Heart left ventricle (tissue), 16 donors: ENCODE measurements at regions not wholly inside any gene's neighbourhood (a gene's known extent, or its start where the extent isn't known, plus 50 kb on each side); places are given as distances from the start of the nearest gene placed in this dataset.

ENCODE experiments used
- ATAC-seq, 4 donors: fragments of 200-7000 bp; cut with Tn5 transposase; one replicate each; pipeline ENCODE4 v1.9.1; 2020 to 2022; ENCODE audit warnings: moderate library complexity in 4 of 4, mild to moderate bottlenecking in 3 of 4, moderate number of reproducible peaks in 1 of 4
- DNase-seq, 5 donors: peaks; one replicate each; pipeline ENCODE4 v3.0.0-alpha.2; 2020
- H3K27ac ChIP-seq, 12 donors: fragments of 200-600 bp; sonication (generic) in 4 of 12; one replicate each; pipeline versions ENCODE4 v1.5.0 to v1.8.0; 2016 to 2022; ENCODE audit warnings: mild to moderate bottlenecking in 2 of 12
- H3K27me3 ChIP-seq, 9 donors: fragments of 200-600 bp; sonication (generic) in 2 of 9; one replicate each; pipeline versions ENCODE4 v1.5.1 to v1.8.0; 2016 to 2022; ENCODE audit warnings: mild to moderate bottlenecking in 3 of 9
- H3K36me3 ChIP-seq, 9 donors: fragments of 200-600 bp; sonication (generic) in 2 of 9; one replicate each; pipeline versions ENCODE4 v1.5.0 to v1.8.0; 2018 to 2022; ENCODE audit warnings: mild to moderate bottlenecking in 2 of 9
- H3K4me1 ChIP-seq, 12 donors: fragments of 200-600 bp; sonication (generic) in 4 of 12; one replicate each; pipeline versions ENCODE4 v1.5.0 to v1.8.0; 2016 to 2022; ENCODE audit warnings: mild to moderate bottlenecking in 3 of 12
- H3K4me3 ChIP-seq, 12 donors: fragments of 200-600 bp; sonication (generic) in 4 of 12; one replicate each; pipeline versions ENCODE4 v1.5.0 to v1.8.0; 2017 to 2022; ENCODE audit warnings: mild to moderate bottlenecking in 9 of 12, moderate library complexity in 4 of 12
- H3K9me3 ChIP-seq, 12 donors: fragments of 200-600 bp; sonication (generic) in 4 of 12; one replicate each; pipeline versions ENCODE4 v1.5.0 to v1.8.0; 2016 to 2022; ENCODE audit warnings: mild to moderate bottlenecking in 1 of 12
- POLR2A ChIP-seq, 2 donors: fragments of 450-650 bp; IDR thresholded peaks; one replicate each; pipeline ENCODE4 v1.6.1; 2017; ENCODE audit warnings: antibody characterized with exemption in 2 of 2, mild to moderate bottlenecking in 2 of 2, moderate library complexity in 2 of 2
- WGBS, 4 donors: extraction: QIAGEN DNeasy Blood & Tissue Kit in 2 of 4; methylation state at CpG; one replicate each; pipeline versions ENCODE4 v1.1.5 to v1.1.7; 2013 to 2018; 5-methylcytosine and 5-hydroxymethylcytosine counted together
- intact Hi-C, 10 donors: fragments of 100-400 bp; cut with DNase I; formaldehyde crosslinking; loops; one replicate each; pipeline versions ENCODE4 v1.11.1 to v1.14.2; 2022
- TF ChIP-seq, protein P1 (sequence below), 12 donors: fragments of 200-600 bp; sonication (generic) in 4 of 12; IDR thresholded peaks; one replicate each; pipeline versions ENCODE4 v1.5.0 to v1.8.0; 2018 to 2022; ENCODE audit warnings: antibody characterized with exemption in 12 of 12, mild to moderate bottlenecking in 5 of 12
- donor health status: ischemic (EF 13 %, LVEDD 7.1; RV severe dilation, severe dysfunction).
- donor health status: healthy with polysubstance abuse.
- donor health status: DM: no; HTN: yes; CAD: no.
- donor health status: DM: no; HTN: no; CAD: no.
- donor health status: ischemic (EF 25% LVEDD 6.9; RV normal size, moderate dysfunction).
- donor health status: ischemic (EF 25% LVEDD 5.7; RV mildly dilated, moderate dysfunction).
- donor health status: healthy.
- donor health status: DM: yes; HTN: yes; CAD: no.
- donor health status: ischemic (EF 35%, LVEDD 5.7; RV mildly dilated, moderate dysfunction).
- donor health status: nonischemic (EF 11% LVEDD 7.7; RV severe dilation, severe dysfunction).
- donor health status: DM: yes; HTN: yes; CAD: no.
- donor health status: PGD.
- donor health status: ischemic (EF 29% LVEDD 5.4; RV normal size, mild dysfunction).
- donor health status: nonischemic (EF 23%, LVEDD 6.1; RV moderate dilation, normal function).

DNA sequence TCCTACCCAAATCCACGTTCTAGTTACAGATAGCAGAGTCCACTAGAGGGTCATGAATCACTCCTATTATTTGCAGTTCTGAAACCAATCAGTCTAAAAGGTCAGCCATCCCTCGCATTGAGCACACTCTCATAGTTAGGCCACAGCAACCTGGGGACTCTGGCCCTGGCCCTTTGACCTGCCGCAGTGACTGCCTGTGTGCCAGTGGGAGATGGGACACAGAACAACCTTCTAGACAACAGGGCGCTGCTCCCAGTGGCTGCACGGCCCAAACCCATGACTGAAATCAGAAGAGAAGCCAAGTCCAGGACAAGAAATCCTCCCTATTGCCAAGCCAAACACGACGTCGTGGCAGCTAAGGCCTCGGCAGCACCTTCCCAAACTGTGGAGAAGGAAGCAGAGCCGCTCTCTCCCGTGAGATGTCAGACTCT lies 158.5 kb downstream of the HERPUD2 start:
- Histone ChIP-seq H3K27me3 (peaks cover 0 to 5% (median 0%) of the 10 kb centered on the region in 9 donors), H3K9me3 (no peaks in the 10 kb centered on the region), H3K4me1 (peaks cover 0 to 9% (median 3%) of the 10 kb centered on the region in 12 donors), H3K4me3 (peak overlapping the region in 1 of 12 donors; percentile 40), H3K27ac (no peak overlapping the region), H3K36me3 (no peaks in the 10 kb centered on the region)
- WGBS, 4 donors = 57 to 76% (median 63%) methylated on average over 10 to 11 of the region's 11 CpGs
- no peak for DNase-seq
- TF ChIP-seq POLR2A (IDR thresholded peaks at IDR 0.05) = no peak
- TF ChIP-seq, protein P1, sequence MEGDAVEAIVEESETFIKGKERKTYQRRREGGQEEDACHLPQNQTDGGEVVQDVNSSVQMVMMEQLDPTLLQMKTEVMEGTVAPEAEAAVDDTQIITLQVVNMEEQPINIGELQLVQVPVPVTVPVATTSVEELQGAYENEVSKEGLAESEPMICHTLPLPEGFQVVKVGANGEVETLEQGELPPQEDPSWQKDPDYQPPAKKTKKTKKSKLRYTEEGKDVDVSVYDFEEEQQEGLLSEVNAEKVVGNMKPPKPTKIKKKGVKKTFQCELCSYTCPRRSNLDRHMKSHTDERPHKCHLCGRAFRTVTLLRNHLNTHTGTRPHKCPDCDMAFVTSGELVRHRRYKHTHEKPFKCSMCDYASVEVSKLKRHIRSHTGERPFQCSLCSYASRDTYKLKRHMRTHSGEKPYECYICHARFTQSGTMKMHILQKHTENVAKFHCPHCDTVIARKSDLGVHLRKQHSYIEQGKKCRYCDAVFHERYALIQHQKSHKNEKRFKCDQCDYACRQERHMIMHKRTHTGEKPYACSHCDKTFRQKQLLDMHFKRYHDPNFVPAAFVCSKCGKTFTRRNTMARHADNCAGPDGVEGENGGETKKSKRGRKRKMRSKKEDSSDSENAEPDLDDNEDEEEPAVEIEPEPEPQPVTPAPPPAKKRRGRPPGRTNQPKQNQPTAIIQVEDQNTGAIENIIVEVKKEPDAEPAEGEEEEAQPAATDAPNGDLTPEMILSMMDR (IDR thresholded peaks at IDR 0.05) = no peak
- peak in 2 of 4 donors; percentile 4 to 11 for ATAC-seq
- intact Hi-C loops = loop anchor here in 9 of 10 donors (5.0 to 10.0 kb wide), 12 partner anchors 86 to 712 kb away; no protein-coding TSS in a partner anchor

DNA sequence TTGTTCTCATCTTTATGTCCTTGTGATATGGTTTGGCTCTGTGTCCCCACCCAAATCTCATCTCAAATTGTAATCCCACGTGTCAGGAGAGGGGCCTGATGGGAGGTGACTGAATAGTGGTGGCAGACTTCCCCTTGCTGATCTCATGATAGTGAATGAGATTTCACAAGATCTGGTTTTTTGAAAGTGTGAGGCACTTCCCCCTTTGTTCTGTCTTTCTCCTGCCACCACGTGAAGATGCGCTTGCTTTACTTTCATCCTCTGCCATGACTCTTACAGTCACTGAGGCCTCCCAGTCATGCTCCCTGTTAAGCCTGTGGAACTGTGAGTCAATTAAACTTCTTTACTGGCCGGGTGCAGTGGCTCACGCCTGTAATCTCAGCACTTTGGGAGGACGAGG lies 161.0 kb downstream of the HERPUD2 start:
- H3K27ac ChIP-seq = no peak overlapping the region
- no peak for TF ChIP-seq POLR2A (IDR thresholded peaks at IDR 0.05)
- TF ChIP-seq, protein P1 (IDR thresholded peaks at IDR 0.05) = no peak
- H3K36me3 ChIP-seq = no peaks in the 10 kb centered on the region
- 65 to 82% (median 76%) methylated on average over 6 of the region's 6 CpGs for WGBS, 4 donors
- no peak for DNase-seq
- no peaks in the 10 kb centered on the region for H3K9me3 ChIP-seq
- intact Hi-C loops = loop anchor here in 7 of 10 donors (10.0 kb wide), 5 partner anchors 91 to 709 kb away; no protein-coding TSS in a partner anchor
- ATAC-seq = no peak
- H3K4me1 ChIP-seq = peaks cover 0 to 9% (median 4%) of the 10 kb centered on the region in 12 donors
- no peaks in the 10 kb centered on the region for H3K27me3 ChIP-seq
- no peak overlapping the region for H3K4me3 ChIP-seq

DNA sequence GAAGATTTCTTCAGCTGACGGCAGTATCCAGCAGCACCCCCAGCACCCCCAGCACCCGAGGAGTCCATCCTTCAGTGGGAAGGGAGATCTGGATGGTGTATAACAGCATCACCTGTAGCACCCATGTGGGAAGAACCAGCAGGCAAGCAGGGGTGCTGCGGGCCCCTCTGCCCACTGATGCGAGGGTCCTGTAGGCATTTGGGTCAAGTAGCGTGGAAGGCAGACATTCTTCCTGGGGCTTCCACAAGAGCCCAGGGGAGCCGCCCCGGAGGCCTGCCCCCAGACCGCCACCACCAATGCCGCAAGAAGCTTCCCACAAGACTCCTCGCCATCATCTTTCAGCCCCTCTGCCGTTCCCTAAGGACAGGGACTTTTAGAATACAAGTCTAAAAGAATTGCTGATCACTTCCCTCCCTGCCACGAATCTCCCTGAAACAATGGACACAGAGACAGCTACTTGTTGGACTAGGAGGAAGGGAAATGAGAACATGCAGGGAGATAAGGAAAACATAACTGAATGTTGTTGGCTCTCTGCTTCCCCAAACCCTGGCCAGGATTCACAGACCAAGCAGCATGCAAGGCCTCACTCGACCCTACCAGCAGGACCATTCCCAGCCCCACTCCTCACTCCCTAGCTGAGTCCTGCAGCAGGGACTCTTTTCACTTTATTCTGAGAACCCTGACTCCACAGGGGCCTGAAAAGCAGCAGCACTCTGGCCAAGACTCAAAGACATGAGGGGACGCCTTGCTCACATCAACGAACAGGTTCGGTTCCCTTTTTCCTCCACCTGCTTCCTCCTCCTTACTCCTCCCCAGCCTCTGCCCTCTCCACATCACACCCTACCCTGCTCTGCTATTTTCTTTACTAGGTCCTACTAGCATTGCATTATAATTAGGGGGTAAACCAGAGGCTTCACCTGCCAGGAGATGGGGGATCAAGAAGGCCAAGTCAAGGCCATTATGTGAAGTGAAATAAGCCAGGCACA lies 164.5 kb downstream of the HERPUD2 start:
- 62 to 70% (median 66%) methylated on average over 16 of the region's 16 CpGs for WGBS, 4 donors
- Histone ChIP-seq H3K9me3 (no peaks in the 10 kb centered on the region), H3K36me3 (no peaks in the 10 kb centered on the region), H3K4me1 (peaks cover 0 to 3% (median 0%) of the 10 kb centered on the region in 12 donors), H3K27me3 (peaks cover 0 to 5% (median 0%) of the 10 kb centered on the region in 9 donors), H3K27ac (no peak overlapping the region), H3K4me3 (no peak overlapping the region)
- TF ChIP-seq, protein P1 (IDR thresholded peaks at IDR 0.05) = no peak
- TF ChIP-seq POLR2A (IDR thresholded peaks at IDR 0.05) = no peak
- ATAC-seq (peak in 1 of 4 donors; percentile 35), DNase-seq (no peak)
- intact Hi-C loops = loop anchor here in 7 of 10 donors (1.0 to 10.0 kb wide), 6 partner anchors 21 to 706 kb away; no protein-coding TSS in a partner anchor

GRCh38 chr7:35529713-35530112 lies 165.2 kb downstream of the HERPUD2 start:
- H3K4me1 ChIP-seq = peaks cover 0 to 3% (median 0%) of the 10 kb centered on the region in 12 donors
- peaks cover 0 to 5% (median 0%) of the 10 kb centered on the region in 9 donors for H3K27me3 ChIP-seq
- no peak for ATAC-seq
- H3K9me3 ChIP-seq = no peaks in the 10 kb centered on the region
- intact Hi-C loops = loop anchor here in 7 of 10 donors (1.0 to 10.0 kb wide), 7 partner anchors 20 to 705 kb away; partner anchors contain the start of gene TBX20 (in 2 of the 7)
- no peak for DNase-seq
- no peak overlapping the region for H3K27ac ChIP-seq
- no peak for TF ChIP-seq POLR2A (IDR thresholded peaks at IDR 0.05)
- TF ChIP-seq, protein P1 (IDR thresholded peaks at IDR 0.05) = no peak
- WGBS, 4 donors = 80 to 89% (median 85%) methylated on average over 6 of the region's 6 CpGs
- H3K36me3 ChIP-seq = no peaks in the 10 kb centered on the region
- no peak overlapping the region for H3K4me3 ChIP-seq
